GM23338 (cell line): ENCODE measurements at regions not wholly inside any gene's neighbourhood (a gene's known extent, or its start where the extent isn't known, plus 50 kb on each side); places are given as distances from the start of the nearest gene placed in this dataset.

Experiments used
- ATAC-seq: fragments of 200-7000 bp; cut with Tn5 transposase; 3 replicates; pipeline ENCODE4 v1.9.1; 2020
- DNase-seq: peaks from one replicate; pipeline ENCODE4 v3.0.0-alpha.2; 2015; ENCODE audit warnings: low spot score
- H2AFZ ChIP-seq: fragments of 200-600 bp; sonication (generic); 2 replicates; pipeline ENCODE4 v1.8.0; 2016; ENCODE audit warnings: antibody characterized with exemption, mild to moderate bottlenecking, moderate library complexity
- H3F3A ChIP-seq: fragments of 200-600 bp; sonication (generic); replicated peaks from 2 replicates; pipeline ENCODE4 v1.8.0; 2017; ENCODE audit warnings: antibody characterized with exemption, mixed run types, low read depth
- H3K27ac ChIP-seq: fragments of 200-600 bp; sonication (generic); 2 replicates; pipeline ENCODE4 v1.6.1; 2016; ENCODE audit warnings: low read depth
- H3K27me3 ChIP-seq: fragments of 200-600 bp; sonication (generic); 2 replicates; pipeline ENCODE4 v1.8.0; 2016; ENCODE audit warnings: mild to moderate bottlenecking, mixed run types, moderate library complexity; ENCODE audit not compliant: insufficient read depth
- H3K36me3 ChIP-seq: fragments of 200-600 bp; sonication (generic); 2 replicates; pipeline ENCODE4 v1.8.0; 2016; ENCODE audit warnings: mild to moderate bottlenecking; ENCODE audit not compliant: insufficient read depth
- H3K4me1 ChIP-seq: fragments of 200-600 bp; sonication (generic); 2 replicates; pipeline ENCODE4 v1.8.0; 2016; ENCODE audit warnings: mild to moderate bottlenecking, moderate library complexity; ENCODE audit not compliant: insufficient read depth
- H3K4me2 ChIP-seq: fragments of 200-600 bp; sonication (generic); 2 replicates; pipeline ENCODE4 v1.7.1; 2017; ENCODE audit warnings: mixed run types
- H3K4me3 ChIP-seq: fragments of 200-600 bp; sonication (generic); 2 replicates; pipeline ENCODE4 v1.6.1; 2016; ENCODE audit warnings: mixed run types
- H3K79me2 ChIP-seq: fragments of 200-600 bp; sonication (generic); replicated peaks from 2 replicates; pipeline ENCODE4 v1.8.0; 2017; ENCODE audit warnings: mild to moderate bottlenecking; ENCODE audit not compliant: insufficient read depth
- H3K9me2 ChIP-seq: fragments of 200-600 bp; sonication (generic); 2 replicates; pipeline ENCODE4 v1.8.0; 2017; ENCODE audit not compliant: insufficient read depth
- H4K20me1 ChIP-seq: fragments of 200-600 bp; sonication (generic); replicated peaks from 2 replicates; pipeline ENCODE4 v1.8.0; 2017; ENCODE audit warnings: mild to moderate bottlenecking; ENCODE audit not compliant: insufficient read depth
- H3K27ac Mint-ChIP-seq: 2 replicates; pipeline ENCODE4 v1.8.0; 2020; ENCODE audit warnings: inconsistent platforms, mild to moderate bottlenecking, moderate library complexity, mixed read lengths
- H3K27me3 Mint-ChIP-seq: 3 replicates; pipeline ENCODE4 v1.8.0; 2022; ENCODE audit warnings: low read depth, mild to moderate bottlenecking, moderate library complexity, mixed read lengths, inconsistent platforms; ENCODE audit not compliant: insufficient read depth, poor library complexity
- H3K36me3 Mint-ChIP-seq: 3 replicates; pipeline ENCODE4 v1.8.0; 2021; ENCODE audit warnings: low read depth, mild to moderate bottlenecking, inconsistent platforms, moderate library complexity, mixed read lengths
- H3K4me1 Mint-ChIP-seq: 3 replicates; pipeline ENCODE4 v1.8.0; 2020; ENCODE audit warnings: mild to moderate bottlenecking, inconsistent platforms, mixed read lengths
- H3K4me3 Mint-ChIP-seq: 3 replicates; pipeline ENCODE4 v1.8.0; 2021; ENCODE audit warnings: moderate library complexity, mild to moderate bottlenecking, inconsistent platforms, mixed read lengths
- H3K9me3 Mint-ChIP-seq: 3 replicates; pipeline ENCODE4 v1.8.0; 2020; ENCODE audit warnings: moderate library complexity, mild to moderate bottlenecking, inconsistent platforms, mixed read lengths
- CREB1 ChIP-seq: fragments of 250-450 bp; sonication (Bioruptor Pico); IDR thresholded peaks from 2 replicates; pipeline ENCODE4 v1.5.0; 2020; ENCODE audit warnings: low read depth, mild to moderate bottlenecking, moderate library complexity
- CTCF ChIP-seq, 2 experiments: fragments of 200-600 bp in 1 of 2; sonication (generic) in 1 of 2; conservative IDR thresholded peaks; 2 replicates each; pipeline versions ENCODE4 v1.5.1 to v1.6.1; 2016 to 2017; ENCODE audit warnings: antibody characterized with exemption in 2 of 2, low read depth in 2 of 2, mild to moderate bottlenecking in 2 of 2, moderate library complexity in 1 of 2
- ETS1 ChIP-seq: IDR thresholded peaks from 2 replicates; pipeline ENCODE4 v1.6.1; 2016; ENCODE audit warnings: antibody characterized with exemption
- EZH2 ChIP-seq: fragments of 200-600 bp; sonication (generic); IDR thresholded peaks from one replicate; pipeline ENCODE4 v1.8.0; 2017; ENCODE audit warnings: antibody characterized with exemption, mild to moderate bottlenecking, low read depth; ENCODE audit not compliant: unreplicated experiment
- EZH2phosphoT487 ChIP-seq: fragments of 200-600 bp; sonication (generic); IDR thresholded peaks from one replicate; pipeline ENCODE4 v1.8.1; 2018; ENCODE audit warnings: antibody characterized with exemption; ENCODE audit not compliant: unreplicated experiment
- JUNB ChIP-seq: IDR thresholded peaks from one replicate; pipeline ENCODE4 v1.6.1; 2016; ENCODE audit warnings: antibody characterized with exemption; ENCODE audit not compliant: unreplicated experiment
- NANOG ChIP-seq: IDR thresholded peaks from 2 replicates; pipeline ENCODE4 v1.6.1; 2016; ENCODE audit warnings: antibody characterized with exemption, borderline replicate concordance
- REST ChIP-seq: IDR thresholded peaks from one replicate; pipeline ENCODE4 v1.6.1; 2018; ENCODE audit warnings: antibody characterized with exemption; ENCODE audit not compliant: unreplicated experiment
- STAT1 ChIP-seq: IDR thresholded peaks from one replicate; pipeline ENCODE4 v1.6.1; 2016; ENCODE audit warnings: antibody characterized with exemption; ENCODE audit not compliant: unreplicated experiment
- ZNF114 ChIP-seq: fragments of 250-450 bp; sonication (Bioruptor Pico); IDR thresholded peaks from 2 replicates; pipeline ENCODE4 v1.5.0; 2020; ENCODE audit warnings: mild to moderate bottlenecking, moderate library complexity
- ZNF331 ChIP-seq: fragments of 250-450 bp; sonication (Bioruptor Pico); IDR thresholded peaks from 2 replicates; pipeline ENCODE4 v1.5.0; 2020; ENCODE audit warnings: low read depth, mild to moderate bottlenecking, moderate library complexity
- ZNF462 ChIP-seq: fragments of 250-450 bp; sonication (Bioruptor Pico); IDR thresholded peaks from 2 replicates; pipeline ENCODE4 v1.5.0; 2020; ENCODE audit warnings: mild to moderate bottlenecking, moderate library complexity

- Mint-ChIP-seq H3K4me1 (peaks cover 2% of the 10 kb centered on the region; the same call in 1 of the 3 replicates), H3K9me3 (peaks cover 11% of the 10 kb centered on the region; the same call in 1 of the 3 replicates), H3K27ac (no peak overlapping the region), H3K36me3 (peaks cover 9% of the 10 kb centered on the region; the same call in 1 of the 3 replicates), H3K27me3 (peaks cover 10% of the 10 kb centered on the region), H3K4me3 (no peak overlapping the region)
- Histone ChIP-seq H2AFZ (no peak overlapping the region), H3K4me1 (no peaks in the 10 kb centered on the region), H3K4me3 (no peak overlapping the region), H3K9me2 (no peaks in the 10 kb centered on the region), H3K36me3 (no peaks in the 10 kb centered on the region), H3K4me2 (no peak overlapping the region), H3K79me2 (no peaks in the 10 kb centered on the region), H3K27me3 (no peaks in the 10 kb centered on the region), H4K20me1 (no peaks in the 10 kb centered on the region; the same call in 1 of the 2 replicates), H3F3A (no peaks in the 10 kb centered on the region), H3K27ac (no peak overlapping the region)
- DNase-seq (no peak), ATAC-seq (no peak)
- TF ChIP-seq NANOG, result no peak
- no peak for TF ChIP-seq JUNB
- no peak for TF ChIP-seq REST
- TF ChIP-seq CREB1 (CRISPR knock-in tag), result no peak
- TF ChIP-seq ZNF462 (CRISPR knock-in tag), result no peak
- TF ChIP-seq ZNF114 (CRISPR knock-in tag), result no peak
- TF ChIP-seq EZH2, result no peak
- TF ChIP-seq ZNF331 (CRISPR knock-in tag), result no peak
- TF ChIP-seq STAT1, result no peak
- no peak for TF ChIP-seq ETS1
- no peak for TF ChIP-seq CTCF (conservative IDR thresholded peaks at IDR 0.05; ENCODE audit: low read depth in 2 of 2)
- no peak for TF ChIP-seq EZH2phosphoT487
Observed at GRCh38 chr7:50941525-50941924, 158.8 kb upstream of the GRB10 start.
